A549 (cell line): ENCODE measurements at regions not wholly inside any gene's neighbourhood (a gene's known extent, or its start where the extent isn't known, plus 50 kb on each side); places are given as distances from the start of the nearest gene placed in this dataset.

ENCODE experiments used
- ATAC-seq, 2 experiments: fragments of 200-7000 bp in 1 of 2; fragments of >200 bp in 1 of 2; cut with Nextera tagmentation in 1 of 2; cut with Tn5 transposase in 1 of 2; 3 replicates each; pipeline versions ENCODE4 v1.8.0 to v1.9.1; 2018 to 2020; ENCODE audit warnings: mild to moderate bottlenecking in 1 of 2, moderate library complexity in 1 of 2
- CTCF ChIA-PET: fragments of 300-600 bp; sonication (Branson Sonifier 250); formaldehyde crosslinking; extraction: SDS; loops from one replicate; lab custom pipeline; 2021; ENCODE audit warnings: antibody characterized with exemption, inconsistent platforms; lab: Yijun Ruan, JAX
- POLR2A ChIA-PET: fragments of 350-600 bp; formaldehyde crosslinking; extraction: SDS; loops from one replicate; lab custom pipeline; 2021; ENCODE audit warnings: antibody characterized with exemption, inconsistent platforms; lab: Yijun Ruan, JAX
- DNase-seq, 2 experiments: peaks; one replicate each; pipeline versions ENCODE4 v3.0.0 to v3.0.0-alpha.2; 2011 to 2016; ENCODE audit warnings: low read depth in 1 of 2, low spot score in 1 of 2
- FAIRE-seq: peaks from 2 replicates; lab custom pipeline; 2011; peaks lifted over from hg19 to GRCh38; lab: Jason Lieb, UNC
- H3K27ac ChIP-seq, 2 experiments: fragments of >200 bp; sonication (Bioruptor Twin); formaldehyde crosslinking; 3 replicates each; pipeline ENCODE4 v1.5.1; 2016 to 2017
- H3K4me1 ChIP-seq: fragments of >200 bp; sonication (Bioruptor Twin); formaldehyde crosslinking; 3 replicates; pipeline ENCODE4 v1.6.1; 2016
- H3K4me2 ChIP-seq: fragments of >200 bp; sonication (Bioruptor Twin); formaldehyde crosslinking; 3 replicates; pipeline ENCODE4 v1.6.1; 2016
- H3K4me3 ChIP-seq: fragments of >200 bp; sonication (Bioruptor Twin); formaldehyde crosslinking; 3 replicates; pipeline ENCODE4 v1.5.1; 2016
- H3K9me3 ChIP-seq: fragments of >200 bp; sonication (Bioruptor Twin); formaldehyde crosslinking; 3 replicates; pipeline ENCODE4 v1.6.1; 2016
- BCL3 ChIP-seq: fragments of >200 bp; sonication (Bioruptor Twin); formaldehyde crosslinking; IDR thresholded peaks from 3 replicates; pipeline ENCODE4 v1.6.1; 2016
- CBX8 ChIP-seq: fragments of 200-600 bp; sonication (generic); IDR thresholded peaks from 2 replicates; pipeline ENCODE4 v1.6.1; 2016
- CEBPB ChIP-seq, 2 experiments: fragments of >200 bp in 1 of 2; sonication (Bioruptor Twin) in 1 of 2; formaldehyde crosslinking in 1 of 2; IDR thresholded peaks; 2 replicates each; pipeline ENCODE4 v1.6.1; 2012 to 2016
- CHD2 ChIP-seq: fragments of 150-350 bp; IDR thresholded peaks from 2 replicates; pipeline ENCODE4 v1.6.1; 2014; ENCODE audit warnings: low read length; ENCODE audit not compliant: partially characterized antibody
- EP300 ChIP-seq, 2 experiments: fragments of >200 bp; sonication (Bioruptor Twin); formaldehyde crosslinking; IDR thresholded peaks; 2 replicates in 1 of 2; 3 replicates in 1 of 2; pipeline ENCODE4 v1.6.1; 2016 to 2017
- FOSL2 ChIP-seq, 2 experiments: fragments of 450-650 bp in 1 of 2; fragments of >200 bp in 1 of 2; sonication (Bioruptor Twin) in 1 of 2; formaldehyde crosslinking; IDR thresholded peaks; 2 replicates each; pipeline versions ENCODE4 v1.5.0 to v1.6.1; 2016 to 2020; ENCODE audit warnings: mild to moderate bottlenecking in 1 of 2, moderate library complexity in 1 of 2
- GATA3 ChIP-seq: IDR thresholded peaks from 2 replicates; pipeline ENCODE4 v1.6.1; 2012; ENCODE audit warnings: borderline replicate concordance
- HMGXB4 ChIP-seq: fragments of 250-450 bp; sonication (Bioruptor Pico); IDR thresholded peaks from 2 replicates; pipeline ENCODE4 v1.5.0; 2021; ENCODE audit warnings: mild to moderate bottlenecking, moderate library complexity, borderline replicate concordance
- HOXB5 ChIP-seq: fragments of 250-450 bp; sonication (Bioruptor Pico); IDR thresholded peaks from 2 replicates; pipeline ENCODE4 v1.5.0; 2020; ENCODE audit warnings: mild to moderate bottlenecking, moderate library complexity
- JUN ChIP-seq, 2 experiments: fragments of >200 bp; sonication (Bioruptor Twin); formaldehyde crosslinking; IDR thresholded peaks; 2 replicates in 1 of 2; 3 replicates in 1 of 2; pipeline ENCODE4 v1.6.1; 2016 to 2017
- KDM1A ChIP-seq: fragments of 200-600 bp; sonication (generic); IDR thresholded peaks from 2 replicates; pipeline ENCODE4 v1.6.1; 2016; ENCODE audit warnings: low read depth, mild to moderate bottlenecking
- KDM5A ChIP-seq: fragments of 200-600 bp; sonication (generic); IDR thresholded peaks from 2 replicates; pipeline ENCODE4 v1.6.1; 2016; ENCODE audit warnings: antibody characterized with exemption, mild to moderate bottlenecking
- MAFK ChIP-seq: fragments of 450-650 bp; IDR thresholded peaks from 2 replicates; pipeline ENCODE4 v1.6.1; 2014; ENCODE audit not compliant: partially characterized antibody
- NFE2L2 ChIP-seq: fragments of 150-350 bp; conservative IDR thresholded peaks from 2 replicates; pipeline ENCODE4 v1.6.1; 2014; ENCODE audit warnings: low read length
- PBX3 ChIP-seq: IDR thresholded peaks from 2 replicates; pipeline ENCODE4 v1.6.1; 2012
- RARB ChIP-seq: fragments of 250-450 bp; sonication (Bioruptor Pico); IDR thresholded peaks from 2 replicates; pipeline ENCODE4 v1.8.0; 2021; ENCODE audit warnings: mild to moderate bottlenecking, moderate library complexity
- RNF2 ChIP-seq: fragments of 200-600 bp; sonication (generic); IDR thresholded peaks from 2 replicates; pipeline ENCODE4 v1.6.1; 2016; ENCODE audit warnings: low read depth, mild to moderate bottlenecking, antibody characterized with exemption, moderate library complexity, borderline replicate concordance
- ZNF302 ChIP-seq: fragments of 250-450 bp; sonication (Bioruptor Pico); IDR thresholded peaks from 2 replicates; pipeline ENCODE4 v1.9.0; 2021; ENCODE audit warnings: inconsistent platforms, mild to moderate bottlenecking, moderate library complexity
- WGBS: methylation state at CpG from one replicate; pipeline ENCODE4 v1.1.6; 2017; ENCODE audit errors: missing lambda C conversion rate; 5-methylcytosine and 5-hydroxymethylcytosine counted together
- TF ChIP-seq, protein P1 (sequence below): fragments of 150-350 bp; IDR thresholded peaks from 2 replicates; pipeline ENCODE4 v1.6.1; 2014; ENCODE audit warnings: low read depth, mild to moderate bottlenecking, low read length
- TF ChIP-seq, protein P2 (sequence below): fragments of >200 bp; sonication (Bioruptor Twin); formaldehyde crosslinking; IDR thresholded peaks from 3 replicates; pipeline ENCODE4 v1.5.1; 2016

DNA sequence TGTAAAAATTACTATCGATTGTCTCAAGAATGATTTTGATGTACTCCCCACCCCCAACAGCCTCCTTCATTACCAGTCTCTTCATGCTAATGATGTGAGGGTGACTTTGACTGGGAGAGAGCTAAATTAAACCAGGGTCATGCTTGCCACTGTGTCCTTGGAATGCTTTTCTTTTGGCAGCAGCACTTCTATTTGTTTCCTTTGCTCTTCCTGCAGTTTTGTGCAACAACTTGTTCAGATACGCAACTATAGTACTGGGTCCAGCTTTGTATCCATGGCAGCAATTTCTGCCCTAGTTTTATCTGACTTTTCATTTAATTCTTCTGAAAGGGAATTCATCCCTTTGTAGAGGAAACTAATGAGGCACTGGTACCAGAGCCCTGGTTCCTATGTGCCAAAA, 2792.1 kb downstream of the PCDH9 start:
- Histone ChIP-seq H3K4me2 (no peak overlapping the region), H3K4me3 (no peak overlapping the region), H3K27ac (no peak overlapping the region), H3K4me1 (no peaks in the 10 kb centered on the region), H3K9me3 (no peaks in the 10 kb centered on the region)
- no peak for DNase-seq
- ATAC-seq: no peak
- CTCF ChIA-PET: no interaction called here
- WGBS: 53% methylated on average over 2 of the region's 2 CpGs
- TF ChIP-seq CEBPB (IDR thresholded peaks at IDR 0.05): no peak
- POLR2A ChIA-PET: no interaction called here
- FAIRE-seq: no peak

DNA sequence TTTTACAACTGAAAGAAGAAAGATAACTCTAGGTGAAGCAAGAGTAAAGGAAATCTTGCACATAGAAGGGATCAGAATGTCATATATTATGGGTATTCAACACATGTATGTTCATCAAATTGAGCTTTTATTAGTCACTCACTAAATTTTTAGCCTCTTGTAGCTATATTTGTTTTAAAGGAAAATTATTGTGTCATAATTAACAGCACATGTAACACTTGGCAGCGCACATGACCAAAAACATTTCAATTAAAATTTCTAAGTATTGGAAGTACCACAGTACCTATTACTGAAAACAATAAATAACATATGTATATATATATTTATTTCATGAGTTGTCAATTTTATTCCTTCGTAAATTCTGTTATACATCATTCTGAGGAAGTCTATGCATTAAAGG, 2800.4 kb downstream of the PCDH9 start:
- FAIRE-seq: no peak
- 50% methylated on average over 2 of the region's 2 CpGs for WGBS
- no peak for ATAC-seq
- Histone ChIP-seq H3K4me2 (no peak overlapping the region), H3K4me1 (no peaks in the 10 kb centered on the region), H3K4me3 (no peak overlapping the region), H3K27ac (no peak overlapping the region), H3K9me3 (no peaks in the 10 kb centered on the region)
- ChIA-PET POLR2A (no interaction called here), CTCF (no interaction called here)
- TF ChIP-seq FOSL2 (IDR thresholded peaks at IDR 0.05) (no peak), FOSL2 (CRISPR knock-in tag; IDR thresholded peaks at IDR 0.05) (no peak), HOXB5 (CRISPR knock-in tag) (no peak), NFE2L2 (no peak), RNF2 (no peak), HMGXB4 (no peak), CEBPB (IDR thresholded peaks at IDR 0.05) (no peak), KDM1A (no peak), KDM5A (no peak), PBX3 (no peak)
- TF ChIP-seq, protein P1, sequence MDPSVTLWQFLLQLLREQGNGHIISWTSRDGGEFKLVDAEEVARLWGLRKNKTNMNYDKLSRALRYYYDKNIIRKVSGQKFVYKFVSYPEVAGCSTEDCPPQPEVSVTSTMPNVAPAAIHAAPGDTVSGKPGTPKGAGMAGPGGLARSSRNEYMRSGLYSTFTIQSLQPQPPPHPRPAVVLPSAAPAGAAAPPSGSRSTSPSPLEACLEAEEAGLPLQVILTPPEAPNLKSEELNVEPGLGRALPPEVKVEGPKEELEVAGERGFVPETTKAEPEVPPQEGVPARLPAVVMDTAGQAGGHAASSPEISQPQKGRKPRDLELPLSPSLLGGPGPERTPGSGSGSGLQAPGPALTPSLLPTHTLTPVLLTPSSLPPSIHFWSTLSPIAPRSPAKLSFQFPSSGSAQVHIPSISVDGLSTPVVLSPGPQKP: no peak
- DNase-seq: no peak

DNA sequence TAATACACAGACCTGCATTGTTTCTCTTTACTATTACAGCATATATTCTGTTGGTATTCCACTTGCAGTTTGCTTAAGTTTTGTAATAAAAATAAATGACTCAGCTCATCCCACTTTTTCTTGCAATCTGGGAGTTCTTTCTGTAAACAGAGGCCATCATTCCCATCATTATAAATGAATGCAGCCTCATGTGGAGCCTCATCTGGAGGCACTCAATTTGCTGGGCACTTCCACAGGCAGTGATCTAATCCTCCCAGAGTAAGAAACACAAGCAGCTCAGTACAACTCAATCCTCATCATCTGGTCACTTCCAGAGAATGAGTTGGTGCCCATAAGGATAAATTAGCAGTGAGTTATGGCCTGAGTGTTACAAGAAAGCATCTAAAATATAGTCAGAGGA, 2801.9 kb downstream of the PCDH9 start:
- POLR2A ChIA-PET: no interaction called here
- no peak for FAIRE-seq
- H3K27ac ChIP-seq: no peak overlapping the region
- TF ChIP-seq, protein P2, sequence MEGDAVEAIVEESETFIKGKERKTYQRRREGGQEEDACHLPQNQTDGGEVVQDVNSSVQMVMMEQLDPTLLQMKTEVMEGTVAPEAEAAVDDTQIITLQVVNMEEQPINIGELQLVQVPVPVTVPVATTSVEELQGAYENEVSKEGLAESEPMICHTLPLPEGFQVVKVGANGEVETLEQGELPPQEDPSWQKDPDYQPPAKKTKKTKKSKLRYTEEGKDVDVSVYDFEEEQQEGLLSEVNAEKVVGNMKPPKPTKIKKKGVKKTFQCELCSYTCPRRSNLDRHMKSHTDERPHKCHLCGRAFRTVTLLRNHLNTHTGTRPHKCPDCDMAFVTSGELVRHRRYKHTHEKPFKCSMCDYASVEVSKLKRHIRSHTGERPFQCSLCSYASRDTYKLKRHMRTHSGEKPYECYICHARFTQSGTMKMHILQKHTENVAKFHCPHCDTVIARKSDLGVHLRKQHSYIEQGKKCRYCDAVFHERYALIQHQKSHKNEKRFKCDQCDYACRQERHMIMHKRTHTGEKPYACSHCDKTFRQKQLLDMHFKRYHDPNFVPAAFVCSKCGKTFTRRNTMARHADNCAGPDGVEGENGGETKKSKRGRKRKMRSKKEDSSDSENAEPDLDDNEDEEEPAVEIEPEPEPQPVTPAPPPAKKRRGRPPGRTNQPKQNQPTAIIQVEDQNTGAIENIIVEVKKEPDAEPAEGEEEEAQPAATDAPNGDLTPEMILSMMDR: no peak
- TF ChIP-seq RARB: no peak
- TF ChIP-seq, protein P1: no peak
- TF ChIP-seq BCL3: no peak
- TF ChIP-seq KDM1A: no peak
- TF ChIP-seq JUN (IDR thresholded peaks at IDR 0.05): no peak
- no peak for TF ChIP-seq RNF2
- TF ChIP-seq MAFK: no peak
- no peak for TF ChIP-seq CBX8
- TF ChIP-seq CHD2: no peak
- no peak for TF ChIP-seq GATA3
- TF ChIP-seq ZNF302: no peak
- TF ChIP-seq EP300 (IDR thresholded peaks at IDR 0.05): no peak
- CTCF ChIA-PET: no interaction called here
- no peak overlapping the region for H3K4me2 ChIP-seq
- no peaks in the 10 kb centered on the region for H3K9me3 ChIP-seq
- H3K4me3 ChIP-seq: no peak overlapping the region
- peak in 1 of 2 experiments; percentile 1 for DNase-seq
- ATAC-seq: no peak
- no peaks in the 10 kb centered on the region for H3K4me1 ChIP-seq
